ENCODE measurements at regions not wholly inside any gene's neighbourhood (a gene's known extent, or its start where the extent isn't known, plus 50 kb on each side); places are given as distances from the start of the nearest gene placed in this dataset.

- Histone ChIP-seq H3K79me2 (ENCODE audit: insufficient read depth) (no peaks in the 10 kb centered on the region), H3K9ac (no peak overlapping the region), H3K9me3 (no peaks in the 10 kb centered on the region; the same call in 1 of the 2 replicates), H3K4me2 (no peak overlapping the region), H3K9me2 (no peaks in the 10 kb centered on the region), H4K20me1 (ENCODE audit: insufficient read depth) (no peaks in the 10 kb centered on the region), H3K4me1 (ENCODE audit: control insufficient read depth in 1 of 2, insufficient read depth in 2 of 2, low read depth in 1 of 2, low read length in 1 of 2) (no peaks in the 10 kb centered on the region; a peak in 1 of 4 replicates), H3K4me3 (ENCODE audit: low read depth in 2 of 2, low read length in 1 of 2) (no peak overlapping the region), H3F3A (replicated peaks; ENCODE audit: insufficient read depth) (no peaks in the 10 kb centered on the region), H3K27me3 (ENCODE audit: insufficient read depth) (no peaks in the 10 kb centered on the region), H3K36me3 (replicated peaks in 1 of 2; ENCODE audit: control insufficient read depth in 1 of 2, insufficient read depth in 2 of 2, low read length in 1 of 2) (no peaks in the 10 kb centered on the region), H2AFZ (ENCODE audit: low read depth) (no peak overlapping the region), H3K27ac (ENCODE audit: low read depth in 2 of 2, low read length in 1 of 2) (no peak overlapping the region)
- WGBS (ENCODE audit: low lambda C conversion rate), result 49% methylated on average over 5 of the region's 5 CpGs
- ChIA-PET CTCF (no interaction called here), POLR2A (no interaction called here)
- no peak for DNase-seq
- no peak for TF ChIP-seq RXRA (IDR thresholded peaks at IDR 0.05; ENCODE audit: borderline replicate concordance, low read depth)
- no peak for TF ChIP-seq FOXJ3 (CRISPR knock-in tag; IDR thresholded peaks at IDR 0.05)
- TF ChIP-seq SIN3A (IDR thresholded peaks at IDR 0.05; ENCODE audit: borderline replicate concordance, low read depth, low read length), result no peak
- no peak for TF ChIP-seq JUND (IDR thresholded peaks at IDR 0.05)
- no peak for TF ChIP-seq NFIC (IDR thresholded peaks at IDR 0.05; ENCODE audit: borderline replicate concordance)
- no peak for TF ChIP-seq MXI1 (IDR thresholded peaks at IDR 0.05; ENCODE audit: low read depth, low read length)
- TF ChIP-seq POLR2AphosphoS5 (IDR thresholded peaks at IDR 0.05; ENCODE audit: low read depth, low read length), result no peak
- TF ChIP-seq EP300 (IDR thresholded peaks at IDR 0.05; ENCODE audit: borderline replicate concordance in 1 of 2, low read depth in 1 of 2, low read length in 1 of 2), result no peak
- no peak for TF ChIP-seq EZH2phosphoT487 (IDR thresholded peaks at IDR 0.05; ENCODE audit: borderline replicate concordance, low read depth)
Observed at GRCh38 chr6:106728296-106728870, 99.0 kb downstream of the QRSL1 start.

GRCh38 chr6:106727480-106728149, 98.2 kb downstream of the QRSL1 start:
- DNase-seq, result no peak
- ChIA-PET CTCF (no interaction called here), POLR2A (no interaction called here)
- 67% methylated on average over 3 of the region's 3 CpGs for WGBS (ENCODE audit: low lambda C conversion rate)
- TF ChIP-seq POLR2AphosphoS5 (IDR thresholded peaks at IDR 0.05; ENCODE audit: low read depth, low read length) (no peak), MAX (IDR thresholded peaks at IDR 0.05; ENCODE audit: low read depth) (no peak), CTCF (IDR thresholded peaks at IDR 0.05) (no peak), CHD2 (IDR thresholded peaks at IDR 0.05; ENCODE audit: low read length, partially characterized antibody) (no peak), FOSL2 (IDR thresholded peaks at IDR 0.05; ENCODE audit: borderline replicate concordance, low read depth) (no peak), YY1 (IDR thresholded peaks at IDR 0.05; ENCODE audit: low read depth) (no peak), TCF12 (IDR thresholded peaks at IDR 0.05) (no peak), SIN3A (IDR thresholded peaks at IDR 0.05; ENCODE audit: borderline replicate concordance, low read depth, low read length) (no peak), GATA2 (CRISPR knock-in tag; IDR thresholded peaks at IDR 0.05) (no peak), GABPA (IDR thresholded peaks at IDR 0.05; ENCODE audit: low read depth) (no peak)
- TF ChIP-seq, protein P1, sequence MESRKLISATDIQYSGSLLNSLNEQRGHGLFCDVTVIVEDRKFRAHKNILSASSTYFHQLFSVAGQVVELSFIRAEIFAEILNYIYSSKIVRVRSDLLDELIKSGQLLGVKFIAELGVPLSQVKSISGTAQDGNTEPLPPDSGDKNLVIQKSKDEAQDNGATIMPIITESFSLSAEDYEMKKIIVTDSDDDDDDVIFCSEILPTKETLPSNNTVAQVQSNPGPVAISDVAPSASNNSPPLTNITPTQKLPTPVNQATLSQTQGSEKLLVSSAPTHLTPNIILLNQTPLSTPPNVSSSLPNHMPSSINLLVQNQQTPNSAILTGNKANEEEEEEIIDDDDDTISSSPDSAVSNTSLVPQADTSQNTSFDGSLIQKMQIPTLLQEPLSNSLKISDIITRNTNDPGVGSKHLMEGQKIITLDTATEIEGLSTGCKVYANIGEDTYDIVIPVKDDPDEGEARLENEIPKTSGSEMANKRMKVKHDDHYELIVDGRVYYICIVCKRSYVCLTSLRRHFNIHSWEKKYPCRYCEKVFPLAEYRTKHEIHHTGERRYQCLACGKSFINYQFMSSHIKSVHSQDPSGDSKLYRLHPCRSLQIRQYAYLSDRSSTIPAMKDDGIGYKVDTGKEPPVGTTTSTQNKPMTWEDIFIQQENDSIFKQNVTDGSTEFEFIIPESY (IDR thresholded peaks at IDR 0.05; ENCODE audit: borderline replicate concordance, low read depth), result no peak
- TF ChIP-seq, protein P2, sequence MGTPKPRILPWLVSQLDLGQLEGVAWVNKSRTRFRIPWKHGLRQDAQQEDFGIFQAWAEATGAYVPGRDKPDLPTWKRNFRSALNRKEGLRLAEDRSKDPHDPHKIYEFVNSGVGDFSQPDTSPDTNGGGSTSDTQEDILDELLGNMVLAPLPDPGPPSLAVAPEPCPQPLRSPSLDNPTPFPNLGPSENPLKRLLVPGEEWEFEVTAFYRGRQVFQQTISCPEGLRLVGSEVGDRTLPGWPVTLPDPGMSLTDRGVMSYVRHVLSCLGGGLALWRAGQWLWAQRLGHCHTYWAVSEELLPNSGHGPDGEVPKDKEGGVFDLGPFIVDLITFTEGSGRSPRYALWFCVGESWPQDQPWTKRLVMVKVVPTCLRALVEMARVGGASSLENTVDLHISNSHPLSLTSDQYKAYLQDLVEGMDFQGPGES (IDR thresholded peaks at IDR 0.05; ENCODE audit: low read depth, low read length), result no peak
- Histone ChIP-seq H3K27me3 (ENCODE audit: insufficient read depth) (no peaks in the 10 kb centered on the region), H3F3A (replicated peaks; ENCODE audit: insufficient read depth) (no peaks in the 10 kb centered on the region), H3K9me3 (no peaks in the 10 kb centered on the region; the same call in 1 of the 2 replicates), H3K27ac (ENCODE audit: low read depth in 2 of 2, low read length in 1 of 2) (no peak overlapping the region), H3K79me2 (ENCODE audit: insufficient read depth) (no peaks in the 10 kb centered on the region), H3K9me2 (no peaks in the 10 kb centered on the region), H3K9ac (no peak overlapping the region), H2AFZ (ENCODE audit: low read depth) (no peak overlapping the region), H3K4me1 (ENCODE audit: control insufficient read depth in 1 of 2, insufficient read depth in 2 of 2, low read depth in 1 of 2, low read length in 1 of 2) (no peaks in the 10 kb centered on the region; a peak in 1 of 4 replicates), H3K36me3 (replicated peaks in 1 of 2; ENCODE audit: control insufficient read depth in 1 of 2, insufficient read depth in 2 of 2, low read length in 1 of 2) (no peaks in the 10 kb centered on the region), H3K4me2 (no peak overlapping the region), H3K4me3 (ENCODE audit: low read depth in 2 of 2, low read length in 1 of 2) (no peak overlapping the region), H4K20me1 (ENCODE audit: insufficient read depth) (no peaks in the 10 kb centered on the region)
